ENCODE measurements at regions not wholly inside any gene's neighbourhood (a gene's known extent, or its start where the extent isn't known, plus 50 kb on each side); places are given as distances from the start of the nearest gene placed in this dataset.

DNA sequence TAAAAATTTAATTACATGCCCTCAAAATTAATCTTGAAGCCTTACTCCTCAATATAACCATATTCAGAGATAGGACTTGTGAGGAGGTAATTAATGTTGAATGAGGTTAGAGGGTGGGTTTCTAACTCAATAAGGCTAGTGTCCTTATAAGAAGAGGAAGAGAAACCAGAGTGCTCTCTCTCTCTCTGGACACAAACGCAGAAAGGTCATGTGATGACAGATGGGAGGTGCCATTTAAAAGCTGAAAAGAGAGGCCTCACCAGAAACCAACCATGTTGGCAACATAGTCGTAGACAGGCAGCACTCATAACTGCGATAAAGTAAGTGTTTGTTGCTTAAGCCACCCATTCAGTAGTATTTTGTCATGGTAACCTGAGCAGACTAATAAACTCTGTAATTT lies 378.5 kb upstream of the LMO3 start:
- DNase-seq (ENCODE audit: low read depth): no peak

- no peak for DNase-seq (ENCODE audit: low read depth)
Measured at GRCh38 chr12:16972923-16973770, 367.2 kb upstream of the LMO3 start.

- no peak for DNase-seq (ENCODE audit: low read depth)
Measured at GRCh38 chr12:16962889-16963288, 356.9 kb upstream of the LMO3 start.

DNA sequence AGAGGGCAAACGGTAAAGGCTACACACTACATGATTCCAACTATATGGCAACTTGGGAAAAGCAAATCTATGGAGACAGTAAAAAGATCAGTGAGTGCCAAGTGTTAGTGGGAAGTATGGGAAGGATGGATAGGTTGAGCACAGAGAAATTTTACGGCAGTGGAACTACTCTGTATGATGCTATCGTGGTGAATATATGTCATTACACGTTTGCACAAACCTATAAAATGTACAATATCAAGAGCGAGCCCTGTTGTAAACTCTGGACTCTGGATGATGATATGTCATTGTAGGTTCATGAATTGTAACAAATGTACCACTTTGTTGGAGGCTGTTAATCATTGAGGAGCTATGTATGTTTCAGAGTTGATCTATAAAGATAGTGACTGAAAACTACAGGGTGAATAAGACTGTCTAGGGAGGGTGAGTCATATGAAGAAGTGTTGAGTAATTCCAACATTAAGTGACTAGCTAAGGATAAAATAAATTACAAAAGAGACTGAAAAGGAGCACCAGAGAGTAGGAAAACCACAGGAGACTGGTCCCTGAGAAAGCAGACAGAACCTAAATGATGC lies 349.2 kb upstream of the LMO3 start:
- peak; percentile 42 for DNase-seq (ENCODE audit: low read depth)

GRCh38 chr12:16949871-16950667 lies 344.1 kb upstream of the LMO3 start:
- DNase-seq (ENCODE audit: low read depth): no peak

DNA sequence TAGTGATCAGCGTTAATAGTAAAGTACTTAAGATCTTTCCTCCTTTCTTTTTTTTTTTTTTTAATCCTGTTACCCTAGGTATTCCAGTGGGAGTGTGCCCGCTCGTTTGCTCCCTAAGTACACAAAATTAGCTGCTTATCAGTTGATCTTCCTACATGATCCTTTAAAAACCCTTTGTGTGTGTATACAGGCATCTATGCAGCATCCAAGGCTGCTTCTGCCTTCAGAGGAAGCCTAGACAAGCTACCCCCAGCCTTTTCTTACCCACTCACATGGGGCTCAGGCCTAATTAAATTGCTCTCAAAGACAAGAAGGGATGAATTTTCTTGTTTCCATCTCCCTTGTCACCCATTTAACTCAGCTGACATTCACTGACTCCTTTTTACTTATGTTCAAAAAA lies 343.4 kb upstream of the LMO3 start:
- DNase-seq (ENCODE audit: low read depth): no peak

DNA sequence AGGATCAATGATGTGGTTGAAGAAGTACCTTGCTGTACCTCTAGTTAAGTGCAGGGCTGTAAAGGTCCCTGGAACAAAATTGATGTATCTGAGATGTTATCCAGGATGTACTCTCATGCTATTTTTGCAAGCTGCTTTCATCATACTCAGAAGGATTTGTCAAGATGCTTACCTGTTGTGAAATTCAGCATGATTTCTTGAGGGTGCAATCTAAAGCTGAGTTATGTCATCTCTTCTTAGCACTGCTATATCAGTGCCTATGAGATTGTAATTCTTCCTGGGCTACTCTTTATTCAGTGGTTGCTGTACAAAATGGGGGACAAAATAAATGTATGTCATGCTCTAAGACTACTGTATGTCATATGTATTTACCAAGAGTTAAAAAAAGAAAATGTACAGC lies 340.7 kb upstream of the LMO3 start:
- no peak for DNase-seq (ENCODE audit: low read depth)

DNA sequence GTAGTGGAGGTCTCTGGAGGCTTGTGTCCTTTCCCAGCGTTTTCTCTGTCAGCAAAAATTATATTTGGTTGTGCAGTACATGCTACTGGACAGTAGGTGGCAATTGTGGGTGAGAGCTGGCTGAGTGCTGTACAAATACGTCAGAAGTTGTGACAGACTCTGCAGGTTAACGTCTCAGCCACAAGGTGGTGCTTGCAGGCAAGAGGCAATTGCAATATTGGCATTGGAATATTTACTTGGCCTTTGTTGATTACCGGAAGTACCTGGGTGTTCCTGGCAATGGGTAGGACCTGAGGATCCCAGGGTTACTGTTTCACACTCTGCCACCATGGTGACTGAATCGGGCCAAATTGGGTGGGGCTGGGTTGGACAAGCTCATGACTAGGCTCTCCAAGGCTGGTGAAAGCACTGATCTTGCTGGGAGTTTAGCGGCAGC lies 333.9 kb upstream of the LMO3 start:
- DNase-seq (ENCODE audit: low read depth): peak; percentile 69

- DNase-seq (ENCODE audit: low read depth): no peak
Measured at GRCh38 chr12:16927259-16927658, 321.3 kb upstream of the LMO3 start.

DNA sequence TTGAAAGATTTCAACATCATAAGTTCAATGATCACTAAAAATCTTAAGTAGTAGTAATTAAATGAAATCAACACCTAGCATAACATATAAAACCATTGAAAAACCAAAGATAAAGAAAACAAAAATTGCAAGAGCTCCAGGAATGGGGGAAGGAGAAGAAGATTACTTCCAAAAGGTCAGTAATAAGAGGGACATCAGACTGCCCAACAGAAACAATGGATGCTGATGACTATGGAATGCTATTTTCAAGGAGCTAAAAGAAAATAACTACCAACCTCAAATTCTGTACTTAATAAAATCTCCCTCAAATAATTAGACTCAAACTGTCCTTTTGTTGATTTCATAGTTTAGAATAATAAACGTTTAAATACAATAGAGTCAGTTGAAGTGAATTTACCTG lies 314.5 kb upstream of the LMO3 start:
- no peak for DNase-seq (ENCODE audit: low read depth)

DNA sequence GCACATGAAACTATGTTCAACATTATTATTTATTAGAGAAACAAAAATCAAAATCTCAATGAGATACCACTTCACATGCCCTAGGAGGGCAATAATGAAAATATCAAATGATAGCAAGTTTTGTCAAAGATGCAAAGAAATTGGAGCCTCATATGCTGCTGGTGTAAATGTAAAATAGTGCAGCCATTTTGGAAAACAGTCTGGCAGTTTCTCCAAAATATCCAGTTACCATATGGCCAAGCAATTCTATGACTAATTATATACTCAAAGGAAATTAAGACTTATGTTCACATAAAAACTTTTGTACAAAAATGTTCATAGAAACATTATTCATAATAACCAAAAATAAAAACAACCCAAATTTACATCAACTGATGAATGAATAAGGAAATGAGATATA lies 313.6 kb upstream of the LMO3 start:
- DNase-seq (ENCODE audit: low read depth): no peak

- no peak for DNase-seq (ENCODE audit: low read depth)
Measured at GRCh38 chr12:16914853-16915252, 308.9 kb upstream of the LMO3 start.

DNA sequence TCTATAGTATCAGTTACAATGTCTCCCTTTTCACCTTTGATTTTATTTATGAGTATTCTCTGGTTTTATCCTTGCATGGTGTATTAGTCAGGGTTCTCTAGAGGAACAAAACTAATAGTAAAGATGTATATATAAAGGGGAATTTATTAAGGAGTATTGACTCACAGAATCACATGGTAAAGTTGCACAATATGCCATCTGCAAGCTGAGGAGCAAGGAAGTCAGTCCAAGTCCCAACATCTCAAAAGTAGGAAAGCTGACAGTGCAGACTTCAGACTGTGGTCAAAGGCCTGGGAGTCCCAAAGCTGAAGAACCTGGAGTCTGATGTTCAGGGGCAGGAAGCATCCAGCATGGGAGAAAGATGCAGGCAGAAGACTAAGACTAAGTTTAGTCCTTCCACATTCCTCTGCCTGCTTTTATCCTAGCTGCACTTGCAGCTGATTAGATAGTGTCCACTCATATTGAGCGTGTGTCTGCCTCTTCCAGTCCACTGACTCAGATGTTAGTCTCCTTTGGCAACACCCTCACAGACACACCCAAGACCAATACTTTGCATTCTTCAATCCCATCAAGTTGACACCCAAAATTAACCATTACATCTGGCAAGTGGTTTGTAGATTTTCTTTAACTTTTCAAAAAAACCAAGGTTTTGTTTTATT lies 308.0 kb upstream of the LMO3 start:
- no peak for DNase-seq (ENCODE audit: low read depth)

DNA sequence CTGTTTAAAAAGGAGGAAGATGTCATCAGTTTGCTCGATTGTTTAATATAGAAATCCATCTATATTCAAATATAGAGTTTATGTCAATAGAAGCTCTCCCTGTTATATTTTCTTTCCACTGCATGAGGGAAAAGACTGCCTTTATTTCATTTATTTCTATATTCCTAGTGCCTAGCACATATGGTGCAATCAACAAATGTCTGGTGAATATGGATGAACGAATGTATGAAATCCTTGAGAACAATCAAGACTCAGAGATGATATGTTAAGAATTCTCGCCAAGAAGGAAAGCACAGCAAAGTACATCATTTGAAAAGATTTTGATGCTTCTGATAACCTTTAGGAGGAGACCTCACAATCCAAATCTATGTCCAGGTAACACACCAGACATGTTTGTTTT lies 296.0 kb upstream of the LMO3 start:
- no peak for DNase-seq (ENCODE audit: low read depth)

DNA sequence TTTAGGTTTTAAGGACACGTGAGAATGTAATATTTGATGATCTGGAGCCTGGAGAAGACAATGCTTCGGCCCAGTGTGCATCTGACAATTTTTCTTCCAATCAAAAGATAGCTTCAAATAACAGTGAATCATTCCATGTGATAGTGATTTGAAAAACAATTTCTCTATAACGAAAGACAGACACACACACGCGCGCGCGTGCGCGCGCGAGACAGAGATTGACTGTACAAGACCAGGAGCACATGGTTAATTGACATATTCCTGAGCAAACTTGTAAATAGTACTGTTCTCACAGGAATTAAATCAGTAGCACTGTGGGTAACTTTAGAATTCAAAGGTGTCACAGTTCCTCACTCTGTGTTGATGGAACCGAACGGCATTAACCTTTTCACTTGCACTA lies 287.5 kb upstream of the LMO3 start:
- no peak for DNase-seq (ENCODE audit: low read depth)

DNA sequence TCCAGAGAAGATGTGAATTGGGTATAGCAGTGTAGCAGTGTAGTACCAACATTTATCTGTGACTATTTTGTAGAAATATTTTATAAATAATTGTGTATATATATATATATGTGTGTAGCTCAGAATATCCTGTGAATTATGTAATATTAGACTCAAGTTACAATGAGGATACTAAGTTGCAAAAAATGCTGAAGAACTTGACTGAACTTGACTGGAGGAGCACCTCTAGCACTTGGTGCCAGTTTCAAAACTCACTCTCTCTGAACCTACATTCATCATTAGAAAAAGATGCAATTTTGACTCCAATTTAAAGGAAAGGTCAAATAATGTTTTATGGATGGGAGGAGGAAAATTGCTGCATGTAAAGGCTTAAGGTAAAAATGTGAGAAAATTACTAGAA lies 285.7 kb upstream of the LMO3 start:
- no peak for DNase-seq (ENCODE audit: low read depth)

GRCh38 chr12:16884819-16885218 lies 278.9 kb upstream of the LMO3 start:
- DNase-seq (ENCODE audit: low read depth): no peak

DNA sequence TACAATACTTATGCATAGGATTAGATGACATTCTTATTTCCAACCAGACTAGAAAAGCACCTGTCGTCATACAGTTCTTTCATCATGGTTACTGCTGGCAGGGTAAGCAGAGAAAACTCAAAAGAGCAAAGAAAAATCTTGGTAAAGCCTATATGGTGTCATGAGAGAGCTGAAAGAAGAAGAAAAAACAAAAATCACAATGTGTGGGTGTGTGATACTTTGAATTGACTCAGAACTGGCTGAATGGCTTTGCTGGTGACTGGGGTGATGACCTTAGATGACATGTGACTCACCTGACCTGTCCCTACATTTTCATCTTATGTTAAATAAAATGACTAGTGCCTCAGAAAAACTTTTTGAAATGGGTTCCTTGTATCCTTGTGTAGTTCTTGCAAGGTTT lies 278.1 kb upstream of the LMO3 start:
- no peak for DNase-seq (ENCODE audit: low read depth)

- no peak for DNase-seq (ENCODE audit: low read depth)
Measured at GRCh38 chr12:16881986-16882570, 276.1 kb upstream of the LMO3 start.

- peak; percentile 2 for DNase-seq (ENCODE audit: low read depth)
Measured at GRCh38 chr12:16880864-16881285, 274.9 kb upstream of the LMO3 start.

GRCh38 chr12:16870845-16871244 lies 264.9 kb upstream of the LMO3 start:
- DNase-seq (ENCODE audit: low read depth): no peak

DNA sequence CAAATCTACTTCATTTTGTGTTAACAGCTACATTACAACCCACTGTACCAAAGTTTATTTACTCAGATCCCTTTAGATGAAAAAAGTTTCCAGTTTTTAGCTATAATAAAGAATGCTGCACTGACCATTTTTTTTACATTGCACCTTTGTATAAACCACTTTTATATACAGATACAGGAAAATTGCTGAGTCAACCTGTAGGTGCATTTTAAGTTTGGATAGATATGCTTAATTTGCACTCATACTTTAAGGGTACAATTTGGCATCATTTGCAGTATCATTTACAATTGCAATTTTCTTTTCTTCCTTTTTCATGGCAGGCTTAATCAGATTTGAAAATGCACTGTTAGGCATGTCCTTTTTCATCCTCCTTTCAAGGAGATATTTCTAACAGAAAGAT lies 257.8 kb upstream of the LMO3 start:
- no peak for DNase-seq (ENCODE audit: low read depth)

Measured in Daoy (cell line).